ENCODE measurements at regions not wholly inside any gene's neighbourhood (a gene's known extent, or its start where the extent isn't known, plus 50 kb on each side); places are given as distances from the start of the nearest gene placed in this dataset.

DNA sequence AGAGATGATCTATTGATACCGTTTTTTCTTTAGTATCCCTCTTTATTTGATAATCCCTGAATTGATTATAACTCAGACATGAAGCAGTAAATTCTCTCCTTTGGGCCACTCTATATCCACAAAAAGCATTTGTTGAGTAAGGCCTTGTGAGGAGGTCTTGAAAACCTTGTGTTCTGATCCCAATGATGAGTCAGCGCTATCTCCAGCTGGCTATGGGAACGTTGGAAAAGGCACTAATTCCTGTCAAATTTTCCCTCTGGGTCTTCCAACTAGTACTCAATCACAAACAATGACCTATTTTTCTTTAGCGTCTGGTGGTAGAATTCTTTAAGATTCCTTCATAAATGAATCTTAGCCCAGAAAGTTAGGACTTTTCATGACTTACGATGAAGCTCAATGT, 168.4 kb upstream of the LRIG3 start:
- DNase-seq (ENCODE audit: low read depth in 4 of 4, low spot score in 3 of 4) = no peak

DNA sequence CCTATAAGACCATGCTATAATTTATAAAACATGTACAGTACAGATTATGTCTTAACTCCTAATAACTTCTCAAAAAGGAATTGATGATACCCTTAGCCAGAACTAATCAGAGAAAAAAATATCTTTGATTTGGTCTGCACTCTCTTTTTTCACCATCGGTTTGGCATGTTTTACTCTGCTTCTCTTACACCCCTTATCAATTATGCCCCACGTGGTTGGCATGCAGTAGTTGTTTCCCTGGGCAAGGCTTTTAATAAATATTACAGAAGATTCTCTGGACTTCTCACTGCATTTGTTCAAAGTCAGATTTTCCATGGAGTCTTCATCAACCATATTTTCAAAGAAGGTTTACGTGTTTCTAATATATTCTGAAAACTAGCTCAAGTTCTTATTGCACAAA, 167.4 kb upstream of the LRIG3 start:
- no peak for DNase-seq (ENCODE audit: low read depth in 4 of 4, low spot score in 3 of 4)

DNA sequence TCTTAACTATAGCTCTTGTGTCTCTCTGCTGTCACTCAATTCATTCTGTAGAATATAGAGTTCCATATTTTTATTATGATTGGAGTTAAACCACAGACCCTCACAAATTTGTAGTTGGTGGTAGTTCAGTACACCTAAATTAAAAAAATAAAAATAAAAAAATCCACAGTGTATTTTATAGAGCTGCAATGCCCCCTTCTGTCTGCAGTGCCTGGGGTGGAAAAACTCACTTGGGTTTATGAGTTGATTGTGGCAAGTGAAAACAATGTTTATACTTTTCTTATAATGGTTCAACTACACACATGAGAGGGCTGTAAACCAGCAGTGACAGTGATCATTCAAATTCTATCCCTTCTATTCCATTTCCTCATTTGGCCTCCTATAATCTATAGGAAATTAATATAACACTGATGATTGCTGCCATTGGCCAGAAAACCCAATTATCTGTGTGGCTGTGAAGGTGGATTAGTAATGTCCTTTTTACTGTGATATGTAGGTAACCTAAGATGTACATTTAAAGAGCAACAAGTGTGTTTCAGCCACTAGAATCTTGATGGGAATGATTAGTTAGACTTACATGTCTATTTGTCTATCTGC, 166.9 kb upstream of the LRIG3 start:
- DNase-seq (ENCODE audit: low read depth in 4 of 4, low spot score in 3 of 4) = no peak

DNA sequence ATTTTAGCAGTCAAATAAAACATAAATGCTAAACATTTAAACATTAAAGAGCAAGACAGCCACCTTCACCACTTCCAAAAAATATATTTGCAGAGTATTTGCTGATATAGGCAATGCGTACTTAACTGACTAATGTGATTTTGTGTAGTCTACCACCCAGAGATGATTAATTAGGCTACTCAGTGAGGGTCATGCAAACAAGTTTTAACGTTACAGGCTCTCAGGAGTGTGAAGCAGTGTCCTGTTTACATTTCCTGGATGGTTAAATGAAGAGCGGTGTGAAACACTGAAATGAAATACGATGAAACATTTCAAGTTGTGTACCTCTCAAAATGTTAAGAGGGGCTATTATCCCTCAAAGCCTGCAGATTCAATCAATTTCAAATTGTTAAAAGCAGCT, 165.8 kb upstream of the LRIG3 start:
- DNase-seq (ENCODE audit: low read depth in 4 of 4, low spot score in 3 of 4) = no peak

DNA sequence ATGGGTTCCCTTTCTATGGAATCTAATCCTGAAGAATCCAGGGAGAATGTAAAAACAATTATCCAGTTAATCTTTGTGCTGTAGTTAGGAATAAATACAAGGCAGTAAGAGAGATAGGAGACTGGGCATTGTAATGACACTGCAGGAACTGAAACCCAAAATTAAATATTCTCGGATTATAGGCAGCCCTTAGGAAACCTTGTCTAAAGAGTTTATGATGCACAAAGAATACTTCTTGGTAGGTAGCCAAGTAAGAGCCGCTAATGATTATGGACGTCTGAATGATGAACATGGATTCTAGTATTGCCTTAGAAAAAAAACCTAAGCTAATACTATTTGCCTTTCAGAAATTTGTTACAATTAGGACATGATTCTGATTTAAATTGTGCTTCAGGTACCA, 165.4 kb upstream of the LRIG3 start:
- no peak for DNase-seq (ENCODE audit: low read depth in 4 of 4, low spot score in 3 of 4)

DNA sequence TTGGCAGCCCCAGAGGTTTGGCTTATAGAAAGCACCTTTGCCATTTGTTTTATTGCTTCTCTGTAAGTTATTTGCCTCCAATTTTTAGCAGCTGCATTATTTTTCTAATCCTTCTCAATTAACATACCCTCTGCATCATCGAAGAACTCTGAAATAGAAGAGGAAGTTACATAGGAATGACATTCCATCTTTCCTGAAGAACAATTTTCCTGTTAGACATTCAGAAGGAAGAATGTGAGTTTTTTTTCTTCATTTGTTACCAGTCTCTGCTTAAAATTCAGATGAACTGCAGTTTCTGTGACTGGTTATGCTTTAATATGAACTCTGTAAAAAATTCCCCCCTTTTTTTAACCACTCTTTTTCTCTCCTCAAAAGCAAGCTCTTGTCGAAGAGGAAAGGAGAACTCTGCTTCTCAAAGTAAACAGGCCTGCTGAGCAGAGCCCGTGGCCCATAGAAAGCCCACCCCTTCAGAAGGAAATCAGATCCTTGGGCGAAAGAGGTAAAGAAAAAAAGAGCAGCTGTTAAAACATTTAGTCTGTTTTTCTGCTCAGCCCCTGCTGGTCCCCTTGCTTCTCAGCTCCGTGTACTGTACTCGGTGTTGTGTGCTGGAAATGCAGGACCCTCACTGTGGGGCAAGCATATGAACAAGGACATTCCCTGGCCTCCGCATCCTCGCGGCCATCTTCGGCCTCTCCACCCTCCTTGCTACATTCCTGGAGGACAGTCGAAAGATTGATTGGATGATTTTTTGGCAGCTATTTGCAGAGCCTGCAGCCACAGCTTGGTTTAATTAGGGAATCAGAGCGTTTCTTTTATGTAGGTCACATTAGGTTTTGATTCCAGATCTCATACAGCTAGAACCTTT, 164.4 kb upstream of the LRIG3 start:
- peak in 3 of 4 donors; percentile 27 to 48 (median 45) for DNase-seq (ENCODE audit: low read depth in 4 of 4, low spot score in 3 of 4)

DNA sequence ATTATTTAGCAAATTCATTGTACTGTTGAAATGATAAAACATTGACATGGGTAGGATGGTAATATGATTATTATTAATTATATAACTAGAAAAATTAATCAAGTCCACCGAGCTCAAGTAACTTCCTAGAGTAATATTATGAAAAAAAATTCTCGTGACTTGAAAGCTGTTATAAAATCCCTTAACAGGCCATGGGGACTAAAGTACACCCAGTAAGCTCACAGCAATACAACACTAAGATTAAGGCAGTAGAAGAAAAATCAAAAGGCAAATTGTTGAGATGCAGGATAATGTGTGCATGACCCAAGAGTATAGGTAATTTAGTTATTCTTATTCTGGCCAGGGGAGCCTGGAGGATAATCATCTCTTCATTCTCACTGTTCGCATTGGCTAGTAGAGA, 162.6 kb upstream of the LRIG3 start:
- DNase-seq (ENCODE audit: low read depth in 4 of 4, low spot score in 3 of 4) = no peak

DNA sequence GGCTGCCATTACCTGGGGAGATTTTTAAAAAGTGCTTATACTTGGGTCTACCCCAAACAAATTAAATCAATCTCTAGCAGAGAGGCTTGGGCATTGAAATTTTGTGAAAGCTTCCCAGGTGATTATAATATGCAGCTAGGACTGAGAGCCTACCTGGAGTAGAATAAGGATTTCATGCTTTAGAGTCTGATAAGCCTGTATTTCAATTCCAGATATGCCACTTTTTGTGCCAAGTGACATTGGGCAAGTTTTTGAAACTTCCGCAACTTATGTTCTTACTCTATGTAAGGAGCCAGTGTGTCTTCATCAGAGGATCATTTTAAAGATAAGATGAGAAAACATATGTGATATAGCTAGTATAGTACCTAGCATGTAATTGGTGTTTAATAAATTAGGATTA, 159.8 kb upstream of the LRIG3 start:
- DNase-seq (ENCODE audit: low read depth in 4 of 4, low spot score in 3 of 4) = no peak

DNA sequence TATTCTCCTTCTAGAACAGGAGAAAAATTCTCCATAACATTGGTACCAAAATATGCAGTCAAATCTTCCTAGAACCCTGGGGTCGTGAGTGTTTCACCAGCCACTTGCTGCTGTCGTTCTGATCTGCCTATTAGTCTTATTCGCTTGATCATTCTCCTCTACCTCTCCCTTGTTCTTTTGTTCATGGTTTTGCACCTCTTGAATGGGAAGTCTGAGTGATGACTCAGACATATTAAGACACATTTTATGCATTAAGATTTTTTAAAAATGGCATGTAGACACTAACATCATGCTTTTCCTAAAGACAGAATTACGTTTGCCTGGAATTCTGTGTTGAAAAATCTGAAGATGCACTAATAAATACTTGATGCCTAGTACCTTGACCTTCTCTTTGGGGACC, 159.2 kb upstream of the LRIG3 start:
- no peak for DNase-seq (ENCODE audit: low read depth in 4 of 4, low spot score in 3 of 4)

DNA sequence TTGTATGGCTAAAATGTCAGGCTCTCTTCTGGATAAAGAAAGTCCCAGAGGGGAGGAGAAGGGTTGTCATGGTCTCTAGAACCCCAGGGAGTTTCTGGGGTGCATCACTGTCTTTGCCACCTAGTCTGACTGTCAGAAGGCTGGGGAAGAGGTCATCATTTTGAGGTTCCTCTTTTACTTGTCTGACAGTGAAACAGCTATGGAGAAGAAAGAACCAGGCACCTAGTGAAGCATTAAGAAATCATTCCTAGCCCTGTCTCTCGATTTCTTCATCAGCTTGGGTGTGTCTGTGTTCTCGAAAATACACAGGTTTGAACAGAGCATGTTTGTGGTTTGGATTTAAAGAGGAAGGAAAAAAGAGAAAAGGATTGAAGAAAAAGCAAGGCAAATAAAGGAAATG, 158.7 kb upstream of the LRIG3 start:
- DNase-seq (ENCODE audit: low read depth in 4 of 4, low spot score in 3 of 4) = no peak

DNA sequence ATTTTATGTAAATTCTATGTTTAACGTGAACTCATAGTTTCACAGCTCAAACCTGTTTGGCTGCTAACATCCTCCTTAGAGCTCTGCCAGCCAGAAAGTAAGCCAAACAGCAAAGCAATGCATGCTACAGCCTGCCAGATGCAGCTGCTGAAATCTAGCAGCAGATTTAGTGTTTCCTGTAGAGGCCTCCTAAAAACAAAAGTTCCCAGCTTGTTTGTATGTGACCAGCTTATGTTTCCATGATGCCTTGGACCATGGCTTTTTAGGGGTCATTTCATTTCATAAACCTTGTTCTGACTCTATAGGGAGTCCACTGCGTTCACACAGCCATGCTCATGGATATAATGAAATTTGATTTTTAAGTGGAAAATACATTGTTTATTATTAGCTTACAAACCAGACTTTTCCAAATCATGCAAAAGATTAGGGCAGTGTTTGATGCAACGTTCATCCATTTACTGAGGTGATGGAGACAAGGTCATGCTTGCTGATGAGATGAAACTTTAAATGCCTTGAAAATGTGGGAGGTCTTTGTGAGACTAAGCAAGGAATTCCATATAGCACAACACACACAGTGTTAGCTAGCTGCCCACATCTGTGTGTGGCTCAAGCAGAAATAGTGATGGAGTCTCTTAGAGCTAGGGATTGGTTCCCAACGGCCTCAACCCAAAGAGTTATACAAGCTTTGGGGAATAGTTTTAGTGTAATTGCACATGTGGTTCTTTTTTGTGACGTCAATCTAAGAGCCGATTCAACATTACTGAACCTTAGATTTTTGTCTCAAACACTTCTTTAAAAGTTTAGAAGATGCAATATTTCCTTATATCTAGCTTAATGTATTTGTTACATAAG, 157.5 kb upstream of the LRIG3 start:
- DNase-seq (ENCODE audit: low read depth in 4 of 4, low spot score in 3 of 4) = peak in 2 of 4 donors; percentile 46 to 55

DNA sequence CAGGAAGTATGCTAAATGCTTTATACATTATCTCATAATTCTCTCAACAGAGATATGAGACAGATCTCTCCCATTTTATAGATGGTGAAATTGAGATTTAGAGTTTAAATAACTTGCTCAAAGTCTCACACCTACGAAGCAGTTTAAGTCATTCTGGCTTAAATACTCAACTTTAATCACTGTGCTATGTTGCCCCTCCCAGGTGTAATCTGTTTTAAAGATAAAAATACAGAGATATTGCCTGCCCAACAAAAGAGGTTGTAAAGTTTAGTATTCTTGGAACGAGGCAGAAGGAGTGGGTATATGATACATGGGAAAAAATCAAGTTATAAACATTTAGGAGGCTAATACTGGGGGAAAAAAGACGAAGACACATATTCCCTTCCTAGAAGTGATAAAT, 156.8 kb upstream of the LRIG3 start:
- no peak for DNase-seq (ENCODE audit: low read depth in 4 of 4, low spot score in 3 of 4)

DNA sequence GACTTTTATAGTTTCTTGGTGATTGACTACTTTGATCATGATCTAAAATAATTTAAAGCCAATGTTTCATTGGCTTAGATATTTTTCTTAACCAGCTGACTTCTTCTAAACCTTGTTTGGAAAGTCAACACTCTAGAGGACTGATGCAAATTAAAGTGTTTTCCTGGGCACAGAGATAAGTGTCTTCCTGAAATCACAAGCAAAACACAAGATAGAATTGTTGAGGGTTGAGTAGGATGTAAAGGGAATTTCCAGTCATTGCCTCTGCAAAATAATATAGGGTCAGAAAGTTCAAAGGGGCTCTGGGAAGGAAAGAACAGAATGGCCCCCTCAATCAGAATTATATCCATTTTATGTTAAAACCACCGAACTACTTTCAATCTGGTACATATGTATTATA, 156.3 kb upstream of the LRIG3 start:
- no peak for DNase-seq (ENCODE audit: low read depth in 4 of 4, low spot score in 3 of 4)

DNA sequence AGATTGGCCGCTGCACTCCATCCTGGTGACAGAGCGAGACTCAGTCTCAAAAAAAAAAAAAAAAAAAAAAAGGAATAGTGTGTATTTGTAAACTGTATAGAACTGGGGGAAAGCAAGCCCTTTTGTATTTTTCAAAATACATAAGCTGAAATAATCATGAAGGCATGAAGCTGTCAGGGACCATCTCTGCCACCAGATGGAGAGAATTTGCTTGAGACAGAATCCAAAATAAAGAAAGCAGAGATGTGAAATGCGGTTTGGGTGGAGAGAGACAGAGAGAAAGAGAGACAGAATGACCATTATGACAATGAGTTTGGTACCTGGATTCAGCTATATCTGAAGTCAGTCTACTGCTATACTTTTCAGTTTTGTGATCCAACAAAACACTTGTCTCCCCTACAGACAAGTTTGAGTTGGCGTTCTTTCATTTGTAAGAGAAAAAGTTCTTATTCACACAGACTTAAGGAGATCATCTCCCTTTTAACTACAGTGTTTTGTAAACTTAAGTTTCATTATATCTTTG, 155.7 kb upstream of the LRIG3 start:
- no peak for DNase-seq (ENCODE audit: low read depth in 4 of 4, low spot score in 3 of 4)

DNA sequence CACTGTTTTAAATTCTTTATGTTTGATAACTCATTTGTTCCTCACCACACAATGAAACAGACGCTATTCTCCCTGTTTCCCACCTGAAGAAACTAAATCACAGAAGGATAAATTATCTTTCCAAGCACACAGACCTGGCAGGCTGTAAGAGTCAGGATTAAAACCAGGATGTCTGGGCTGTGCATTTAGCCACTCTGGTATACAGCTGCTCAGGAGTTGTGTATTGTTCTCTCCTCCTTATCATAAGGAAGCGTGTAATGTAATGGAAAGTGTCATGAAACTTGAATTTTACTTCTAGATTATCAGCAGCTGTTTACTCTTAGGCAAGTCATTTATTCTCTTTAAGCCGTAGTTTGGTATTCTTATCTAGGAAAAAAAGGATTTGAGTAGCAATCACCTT, 154.8 kb upstream of the LRIG3 start:
- DNase-seq (ENCODE audit: low read depth in 4 of 4, low spot score in 3 of 4) = no peak

DNA sequence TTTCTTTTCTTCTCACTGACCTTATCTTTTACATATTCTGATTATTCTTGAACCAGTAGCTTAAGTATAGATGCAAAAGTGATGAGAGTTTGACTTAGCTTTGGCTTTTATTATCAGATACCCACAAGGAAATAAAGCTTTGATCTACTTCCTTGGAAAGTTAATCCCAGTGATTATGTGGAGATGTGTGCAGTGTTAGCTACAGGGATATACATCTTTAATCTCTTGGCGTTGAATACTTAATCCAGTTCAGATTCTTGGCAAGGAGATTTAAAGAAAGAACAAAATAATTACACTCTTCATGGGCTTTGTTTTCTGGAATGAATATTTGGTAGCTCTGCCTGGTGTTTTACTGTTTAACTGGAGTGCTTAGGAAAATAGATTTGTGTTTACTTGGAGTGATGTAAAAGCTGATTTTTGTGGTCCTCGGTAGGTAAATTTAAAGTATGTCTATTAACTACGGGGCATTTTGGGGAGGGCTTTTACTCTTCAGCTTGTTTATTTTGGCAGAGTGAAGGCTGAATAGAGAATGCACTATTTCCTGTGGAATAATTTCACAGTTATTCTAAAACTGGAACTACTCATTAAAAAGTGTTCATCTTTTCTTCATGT, 150.1 kb upstream of the LRIG3 start:
- DNase-seq (ENCODE audit: low read depth in 4 of 4, low spot score in 3 of 4) = no peak

DNA sequence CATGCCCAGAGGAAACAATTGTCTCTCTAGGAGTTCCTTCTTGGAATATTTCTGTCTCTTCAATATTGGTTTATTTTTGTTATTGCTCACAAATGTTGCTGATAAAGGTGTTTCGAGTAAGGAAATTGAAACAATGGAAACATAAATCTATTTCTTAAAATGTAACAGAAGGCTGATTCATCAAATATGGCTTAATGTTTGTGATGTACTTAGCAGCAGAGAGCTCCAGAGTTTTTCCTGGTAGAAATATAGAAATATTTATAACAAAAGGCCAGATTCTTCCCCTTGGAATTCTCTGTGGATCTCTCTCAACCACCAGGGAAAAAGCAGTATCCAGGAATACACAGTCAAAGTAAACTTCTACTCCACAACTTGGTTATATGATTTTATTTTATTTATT, 149.2 kb upstream of the LRIG3 start:
- DNase-seq (ENCODE audit: low read depth in 4 of 4, low spot score in 3 of 4) = no peak

DNA sequence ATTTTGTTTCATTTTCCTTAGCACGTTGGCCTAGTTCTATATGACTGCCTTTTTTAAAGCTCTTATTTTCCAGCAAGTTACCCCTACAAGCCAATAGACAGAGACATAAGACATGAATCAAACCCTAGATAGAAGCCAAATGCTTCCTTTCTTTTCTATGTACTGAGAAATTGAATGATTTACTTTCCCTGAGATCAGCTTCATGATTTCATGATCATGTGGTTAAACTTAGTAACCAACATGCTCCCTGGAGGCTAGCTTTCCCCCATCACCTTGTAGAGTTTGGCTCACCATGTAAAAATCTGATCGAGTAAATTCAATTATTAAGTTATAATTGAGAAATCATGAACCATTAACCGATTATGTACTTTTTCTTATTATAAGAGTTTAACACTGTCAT, 148.1 kb upstream of the LRIG3 start:
- no peak for DNase-seq (ENCODE audit: low read depth in 4 of 4, low spot score in 3 of 4)

DNA sequence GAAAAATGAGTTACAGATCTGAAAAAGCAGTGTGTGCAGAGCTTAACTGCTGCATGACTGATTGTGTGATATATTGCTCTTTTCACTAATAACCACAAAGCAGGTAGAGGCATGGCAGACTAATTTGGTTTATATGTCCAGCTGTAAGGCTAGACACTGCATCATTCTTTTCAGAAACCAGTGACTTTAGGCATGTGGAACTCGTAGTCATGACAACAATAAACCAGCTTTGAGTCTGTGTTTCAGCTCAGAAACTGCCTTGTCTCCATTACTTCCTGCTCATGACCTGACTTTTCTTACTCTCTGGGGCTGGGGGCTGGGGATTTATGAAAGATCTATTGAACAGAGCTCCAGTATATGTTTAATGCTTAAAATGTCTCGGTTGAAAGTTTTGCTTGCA, 146.8 kb upstream of the LRIG3 start:
- peak in 2 of 4 donors; percentile 59 to 60 for DNase-seq (ENCODE audit: low read depth in 4 of 4, low spot score in 3 of 4)

DNA sequence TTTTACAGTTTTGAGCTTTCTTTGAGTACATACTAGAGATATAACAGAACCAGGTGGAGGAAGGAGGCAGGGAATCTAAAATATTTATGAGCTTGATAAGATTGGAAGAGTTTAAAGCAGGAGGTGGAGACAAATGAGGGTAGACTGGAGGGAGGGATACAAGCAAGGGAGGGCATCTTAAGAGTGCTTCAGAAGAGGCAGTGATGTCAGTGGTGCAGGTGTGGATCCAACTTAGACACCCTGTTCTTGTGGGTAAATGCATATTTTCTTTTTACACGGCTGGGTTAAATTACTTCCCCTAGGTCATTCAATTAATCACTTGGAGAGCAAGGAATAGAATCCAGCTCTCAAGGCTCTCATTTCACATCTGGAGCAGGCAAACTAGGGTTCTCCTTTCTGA, 146.1 kb upstream of the LRIG3 start:
- DNase-seq (ENCODE audit: low read depth in 4 of 4, low spot score in 3 of 4) = no peak

Measured in left renal pelvis (tissue), 4 donors.